HG03175 (cell line): ENCODE measurements at regions not wholly inside any gene's neighbourhood (a gene's known extent, or its start where the extent isn't known, plus 50 kb on each side); places are given as distances from the start of the nearest gene placed in this dataset.

Experiments
- ATAC-seq: cut with Tn5 transposase; IDR thresholded peaks from one replicate; pipeline ENCODE4 v1.9.1; 2021; ENCODE audit warnings: mild to moderate bottlenecking, moderate library complexity; ENCODE audit not compliant: unreplicated experiment

GRCh38 chr1:117798550-117798949 lies 130.9 kb downstream of the GDAP2 start:
- ATAC-seq: no peak

DNA sequence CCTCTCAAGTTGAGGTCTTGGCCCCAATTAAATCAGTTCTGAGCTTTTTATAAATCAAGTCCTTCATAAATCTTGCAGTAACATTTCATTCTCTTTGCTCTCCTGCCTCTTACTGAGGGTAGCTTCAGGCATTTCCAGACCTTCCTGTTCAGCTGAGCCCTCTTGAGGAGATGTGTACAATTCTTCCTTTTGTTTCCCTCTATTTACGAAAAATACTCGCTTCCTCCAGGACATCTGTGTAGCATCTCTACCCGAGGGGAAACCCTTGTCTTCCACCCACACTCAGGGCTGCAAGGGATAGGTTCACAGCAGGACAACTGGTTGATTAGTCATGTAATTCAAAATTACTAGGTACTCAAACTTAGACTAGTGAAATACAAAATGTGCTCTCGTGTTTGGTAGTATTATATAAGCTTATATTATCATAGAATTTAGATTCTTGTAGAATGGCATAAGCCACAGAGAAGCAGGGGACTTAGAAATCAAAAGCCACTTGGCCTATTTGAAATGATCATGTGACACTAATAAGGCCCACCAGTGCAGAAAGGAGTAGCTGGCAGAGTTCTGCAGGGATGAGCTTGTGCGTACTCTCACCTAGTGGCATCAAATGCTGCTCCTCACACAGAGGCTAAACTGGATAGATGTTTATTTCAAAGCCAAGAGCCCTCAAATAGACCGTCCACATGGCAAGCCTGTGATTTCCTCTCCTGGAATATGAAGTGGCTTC lies 126.7 kb downstream of the GDAP2 start:
- ATAC-seq: no peak

DNA sequence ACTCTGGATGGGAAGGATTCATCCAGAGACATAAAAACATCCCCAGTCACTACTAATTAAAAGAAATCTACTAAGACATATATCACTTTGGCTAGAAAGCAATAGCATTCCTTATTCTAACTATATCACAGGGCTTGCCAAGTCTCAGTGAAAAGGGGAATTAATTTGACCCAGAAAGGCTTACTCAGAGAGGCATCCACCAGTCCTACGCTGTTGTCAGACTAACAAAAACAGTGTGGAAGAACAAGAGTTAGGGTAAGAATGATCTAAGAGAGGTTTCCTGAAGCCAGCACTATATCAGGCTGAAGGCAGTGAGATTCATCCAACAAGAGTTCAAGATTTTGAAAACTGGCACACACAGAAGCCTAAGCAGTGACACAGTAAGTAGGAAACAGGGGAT lies 126.1 kb downstream of the GDAP2 start:
- no peak for ATAC-seq

GRCh38 chr1:117809764-117810163 lies 119.7 kb downstream of the GDAP2 start:
- no peak for ATAC-seq

- no peak for ATAC-seq
These were observed 118.9 kb downstream of the GDAP2 start for GRCh38 chr1:117810553-117810952.

DNA sequence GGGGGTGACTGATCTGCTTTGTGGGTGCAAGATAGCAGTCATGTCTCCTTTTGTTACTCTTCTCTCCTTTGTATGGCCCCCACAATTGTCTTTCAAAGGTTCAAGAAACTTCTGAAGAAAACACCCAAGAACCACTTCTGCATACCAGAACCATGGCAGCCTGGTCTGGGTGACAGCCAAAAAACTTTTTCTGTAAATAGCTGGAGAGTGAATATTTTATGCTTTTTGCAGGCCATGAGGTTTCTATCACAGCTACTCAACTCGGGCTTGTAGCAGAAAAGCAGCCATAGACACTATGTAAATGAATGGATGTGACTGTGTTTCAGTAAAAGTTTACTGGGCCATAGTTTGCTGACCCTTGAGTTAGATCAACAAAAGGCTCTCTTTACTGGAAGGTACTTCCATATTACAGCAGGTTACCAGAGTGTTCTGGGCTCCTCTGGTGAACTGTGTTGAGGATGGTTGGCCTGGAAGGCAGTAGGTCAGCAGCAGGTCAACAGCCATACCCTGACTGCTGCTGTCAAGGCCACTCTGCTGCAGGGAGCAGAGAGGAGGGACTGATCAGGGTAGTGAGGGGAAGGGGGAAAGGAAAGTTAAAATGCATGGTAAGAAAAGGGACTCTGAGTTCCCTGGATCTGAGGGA lies 116.4 kb downstream of the GDAP2 start:
- no peak for ATAC-seq
